ENCODE measurements at regions not wholly inside any gene's neighbourhood (a gene's known extent, or its start where the extent isn't known, plus 50 kb on each side); places are given as distances from the start of the nearest gene placed in this dataset.

DNA sequence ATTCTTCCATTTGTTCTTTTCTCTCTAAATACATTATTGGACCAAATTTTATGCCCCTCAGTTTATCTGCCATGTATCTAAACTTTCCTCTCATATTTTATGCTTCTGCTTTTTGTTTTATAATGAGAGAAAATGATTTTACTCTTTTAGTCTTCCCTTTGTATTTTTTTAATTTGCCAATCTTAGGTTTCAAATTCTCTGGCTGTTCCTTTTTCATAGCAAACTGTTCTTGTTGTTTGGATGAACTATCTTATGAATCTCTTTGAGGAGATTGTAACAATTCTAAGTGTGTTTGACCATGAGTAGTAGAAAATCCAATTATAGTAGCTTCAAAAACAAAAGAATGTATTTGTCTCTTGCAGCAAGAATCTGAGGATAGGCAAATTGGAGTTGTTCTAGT is 290.5 kb downstream of the NDFIP2 start:
- TF ChIP-seq, protein P1, sequence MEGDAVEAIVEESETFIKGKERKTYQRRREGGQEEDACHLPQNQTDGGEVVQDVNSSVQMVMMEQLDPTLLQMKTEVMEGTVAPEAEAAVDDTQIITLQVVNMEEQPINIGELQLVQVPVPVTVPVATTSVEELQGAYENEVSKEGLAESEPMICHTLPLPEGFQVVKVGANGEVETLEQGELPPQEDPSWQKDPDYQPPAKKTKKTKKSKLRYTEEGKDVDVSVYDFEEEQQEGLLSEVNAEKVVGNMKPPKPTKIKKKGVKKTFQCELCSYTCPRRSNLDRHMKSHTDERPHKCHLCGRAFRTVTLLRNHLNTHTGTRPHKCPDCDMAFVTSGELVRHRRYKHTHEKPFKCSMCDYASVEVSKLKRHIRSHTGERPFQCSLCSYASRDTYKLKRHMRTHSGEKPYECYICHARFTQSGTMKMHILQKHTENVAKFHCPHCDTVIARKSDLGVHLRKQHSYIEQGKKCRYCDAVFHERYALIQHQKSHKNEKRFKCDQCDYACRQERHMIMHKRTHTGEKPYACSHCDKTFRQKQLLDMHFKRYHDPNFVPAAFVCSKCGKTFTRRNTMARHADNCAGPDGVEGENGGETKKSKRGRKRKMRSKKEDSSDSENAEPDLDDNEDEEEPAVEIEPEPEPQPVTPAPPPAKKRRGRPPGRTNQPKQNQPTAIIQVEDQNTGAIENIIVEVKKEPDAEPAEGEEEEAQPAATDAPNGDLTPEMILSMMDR (IDR thresholded peaks at IDR 0.05) = no peak
- TF ChIP-seq POLR2A (IDR thresholded peaks at IDR 0.05) = no peak
